Urinary bladder (tissue), 3 donors: ENCODE measurements at regions not wholly inside any gene's neighbourhood (a gene's known extent, or its start where the extent isn't known, plus 50 kb on each side); places are given as distances from the start of the nearest gene placed in this dataset.

ENCODE experiments used
- DNase-seq: peaks from one replicate; pipeline ENCODE4 v3.0.0-alpha.2; 2015; ENCODE audit errors: extremely low spot score
- H3K27ac ChIP-seq: one replicate; pipeline ENCODE4 v1.5.1; 2013; ENCODE audit warnings: low read depth, mild to moderate bottlenecking, moderate library complexity
- H3K36me3 ChIP-seq: one replicate; pipeline ENCODE4 v1.6.1; 2013; ENCODE audit warnings: mild to moderate bottlenecking, moderate library complexity; ENCODE audit not compliant: insufficient read depth
- H3K4me1 ChIP-seq: one replicate; pipeline ENCODE4 v1.6.1; 2013; ENCODE audit warnings: mild to moderate bottlenecking, moderate library complexity; ENCODE audit not compliant: insufficient read depth
- H3K4me3 ChIP-seq: one replicate; pipeline ENCODE4 v1.5.1; 2013; ENCODE audit warnings: low read depth, low read length
- WGBS: extraction: QIAGEN DNeasy Blood & Tissue Kit; methylation state at CpG from one replicate; pipeline ENCODE4 v1.1.7; 2013; 5-methylcytosine and 5-hydroxymethylcytosine counted together
- donor health status: healthy with polysubstance abuse.
- donor health status: healthy.

- no peak for DNase-seq
- H3K36me3 ChIP-seq = no peaks in the 10 kb centered on the region
- WGBS = 93% methylated on average over 3 of the region's 3 CpGs
Observed at GRCh38 chr2:15705839-15706386, 114.2 kb downstream of the DDX1 start.

GRCh38 chr2:15706424-15706823 is 114.8 kb downstream of the DDX1 start:
- no peak overlapping the region for H3K27ac ChIP-seq
- DNase-seq = no peak
- H3K4me3 ChIP-seq = no peak overlapping the region
- no peaks in the 10 kb centered on the region for H3K36me3 ChIP-seq
- no peaks in the 10 kb centered on the region for H3K4me1 ChIP-seq

More at GRCh38 chr2:15705839-15706386, 114.2 kb downstream of the DDX1 start:
- no peak overlapping the region for H3K27ac ChIP-seq
- H3K4me3 ChIP-seq = no peak overlapping the region
- no peaks in the 10 kb centered on the region for H3K4me1 ChIP-seq

DNA sequence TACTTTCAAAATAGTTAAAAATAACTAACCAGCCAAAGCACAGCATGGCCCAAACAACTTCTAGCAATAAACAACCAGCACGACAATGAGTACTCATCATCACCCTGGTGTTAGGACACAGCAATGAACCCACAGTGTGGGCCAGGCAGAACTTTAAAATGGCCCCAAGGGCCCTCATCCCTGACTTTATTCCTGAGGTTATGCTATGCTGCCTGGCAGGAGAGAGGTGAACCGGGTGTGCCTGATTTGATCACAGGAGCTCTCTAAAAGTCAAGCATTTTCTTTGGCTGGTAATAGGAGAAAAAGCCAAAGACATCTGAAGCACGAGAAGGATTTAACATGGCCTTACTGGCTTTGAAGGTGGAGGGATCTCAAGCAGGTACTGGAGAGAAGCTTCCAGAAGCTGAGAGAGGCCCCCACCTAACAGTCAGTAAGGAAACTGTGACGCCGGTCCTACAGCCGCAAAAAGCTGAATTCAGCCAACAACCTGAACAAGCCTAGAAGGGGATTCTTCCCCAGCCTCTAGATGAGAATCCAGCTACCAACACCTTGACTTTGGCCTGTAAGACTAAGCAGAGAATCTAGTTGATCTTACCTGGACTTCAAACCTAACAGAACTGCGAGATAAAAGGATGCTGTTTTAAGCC is 115.4 kb downstream of the DDX1 start:
- no peaks in the 10 kb centered on the region for H3K4me1 ChIP-seq
- H3K4me3 ChIP-seq = no peak overlapping the region
- 97% methylated on average over 7 of the region's 7 CpGs for WGBS
- no peak for DNase-seq
- H3K27ac ChIP-seq = no peak overlapping the region
- H3K36me3 ChIP-seq = no peaks in the 10 kb centered on the region

- no peak overlapping the region for H3K27ac ChIP-seq
- WGBS = 93% methylated on average over 5 of the region's 5 CpGs
- H3K36me3 ChIP-seq = no peaks in the 10 kb centered on the region
- no peak overlapping the region for H3K4me3 ChIP-seq
- H3K4me1 ChIP-seq = no peaks in the 10 kb centered on the region
- no peak for DNase-seq
Observed at GRCh38 chr2:15708161-15708560, 116.5 kb downstream of the DDX1 start.

DNA sequence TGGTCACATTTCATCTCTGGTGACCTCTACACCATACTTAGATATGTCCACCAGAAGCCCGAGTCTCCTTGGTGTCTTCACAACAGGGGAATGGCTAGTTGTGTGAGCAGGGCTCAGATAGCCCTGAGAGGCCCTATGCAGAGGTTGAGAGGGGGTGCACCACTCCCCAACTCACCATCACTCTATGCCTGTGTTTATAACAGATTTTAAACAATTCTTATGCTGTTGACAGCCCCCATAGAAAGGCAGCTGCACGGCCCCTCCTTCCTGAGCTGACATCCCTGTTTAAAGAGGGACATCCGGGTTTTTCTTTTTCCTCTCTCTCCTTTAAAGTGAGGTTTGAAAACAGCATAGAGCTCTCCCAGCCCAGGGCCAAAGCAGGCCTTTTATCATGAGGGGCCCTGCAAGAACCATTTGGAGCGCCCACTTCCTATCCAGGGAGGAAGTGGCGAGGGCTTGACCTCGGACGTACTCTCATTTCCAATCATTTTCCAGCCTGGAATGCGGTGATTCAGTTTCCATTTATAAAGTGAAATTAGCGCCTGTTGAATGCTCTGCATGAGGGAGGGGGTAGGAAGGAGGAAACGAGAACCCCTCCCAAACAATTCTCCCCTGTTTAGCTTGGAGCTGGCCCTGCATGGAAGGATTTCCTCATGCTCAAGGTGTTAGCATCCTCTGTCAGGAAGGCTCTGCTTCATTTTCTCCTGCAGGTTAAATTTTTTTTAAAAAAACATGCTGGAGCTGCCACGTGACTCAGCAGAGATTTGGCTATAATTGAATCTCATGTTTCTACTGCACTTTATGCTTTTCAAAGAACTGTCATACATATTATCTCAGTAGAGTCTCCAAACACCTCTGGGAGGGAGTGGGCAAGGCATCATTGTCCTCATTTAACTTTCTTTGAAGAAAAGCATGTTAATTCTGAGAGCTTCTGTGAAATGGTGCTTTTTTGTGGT is 117.5 kb downstream of the DDX1 start:
- no peak overlapping the region for H3K27ac ChIP-seq
- DNase-seq = peak; percentile 17
- no peak overlapping the region for H3K4me3 ChIP-seq
- no peaks in the 10 kb centered on the region for H3K4me1 ChIP-seq
- no peaks in the 10 kb centered on the region for H3K36me3 ChIP-seq
- WGBS = 58% methylated on average over 11 of the region's 11 CpGs

GRCh38 chr2:15711126-15711860 is 119.6 kb downstream of the DDX1 start:
- WGBS = 92% methylated on average over 4 of the region's 4 CpGs
- Histone ChIP-seq H3K4me1 (no peaks in the 10 kb centered on the region), H3K36me3 (no peaks in the 10 kb centered on the region), H3K4me3 (no peak overlapping the region), H3K27ac (no peak overlapping the region)
- DNase-seq = no peak

DNA sequence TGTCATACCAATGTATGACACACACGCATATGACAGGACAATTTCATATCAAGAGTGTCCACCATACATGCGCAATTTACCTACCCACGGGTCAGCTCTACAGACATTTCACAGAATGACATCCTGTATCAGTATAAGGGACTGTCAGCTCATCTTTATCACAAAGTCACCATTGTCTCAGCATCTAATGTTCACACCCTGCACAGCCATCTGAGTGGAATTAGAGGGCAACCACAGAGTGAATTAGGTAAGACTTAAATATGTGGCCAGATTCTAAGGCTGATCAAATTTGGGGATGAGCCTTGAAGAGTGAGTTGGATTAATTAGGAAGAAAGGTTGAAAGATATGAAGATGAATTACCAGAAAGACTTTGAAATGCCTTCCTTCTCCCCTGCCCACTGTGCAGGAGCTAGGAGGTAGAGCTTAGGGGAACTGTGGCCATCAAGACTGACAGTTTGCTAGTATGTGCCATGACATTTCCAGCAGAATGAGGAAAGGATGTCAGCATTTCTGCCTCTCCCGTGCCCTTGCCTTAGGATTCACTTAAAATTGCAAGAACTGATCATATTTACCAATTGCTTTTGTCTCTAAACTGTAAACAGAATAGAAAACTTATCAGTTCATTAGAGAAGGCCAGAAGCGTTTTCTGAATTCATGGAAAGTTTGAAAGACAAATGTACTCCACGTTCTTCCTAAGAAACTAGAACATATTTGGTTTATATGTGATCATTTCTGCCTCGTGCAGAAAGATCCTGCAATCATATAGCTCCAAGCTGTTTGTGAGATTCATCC is 121.1 kb downstream of the DDX1 start:
- no peak for DNase-seq
- 81% methylated on average over 7 of the region's 7 CpGs for WGBS

DNA sequence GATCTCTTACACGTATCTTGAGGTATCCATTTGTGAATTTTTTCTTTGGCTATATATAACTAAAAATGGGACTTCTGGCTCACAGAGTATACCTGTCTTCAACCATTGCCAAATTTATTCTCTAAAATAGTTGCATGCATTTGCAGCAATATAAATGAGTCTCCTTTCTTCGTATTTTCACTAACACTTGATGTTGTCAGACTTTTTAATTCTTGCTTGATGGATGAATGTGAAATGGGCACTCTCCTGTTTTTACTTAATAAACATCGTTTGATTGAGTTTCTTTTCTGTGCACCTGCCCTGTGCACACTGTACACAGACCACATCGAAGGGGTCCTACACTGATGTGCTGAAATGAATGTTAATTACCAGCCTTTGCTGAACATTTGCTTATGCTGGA is 121.8 kb downstream of the DDX1 start:
- H3K4me1 ChIP-seq = no peaks in the 10 kb centered on the region
- 88% methylated on average over 4 of the region's 4 CpGs for WGBS
- H3K27ac ChIP-seq = no peak overlapping the region
- H3K4me3 ChIP-seq = no peak overlapping the region
- no peaks in the 10 kb centered on the region for H3K36me3 ChIP-seq
- no peak for DNase-seq

More for the DNA sequence above, 121.1 kb downstream of the DDX1 start:
- H3K36me3 ChIP-seq = no peaks in the 10 kb centered on the region
- H3K27ac ChIP-seq = no peak overlapping the region
- H3K4me1 ChIP-seq = no peaks in the 10 kb centered on the region
- no peak overlapping the region for H3K4me3 ChIP-seq

DNA sequence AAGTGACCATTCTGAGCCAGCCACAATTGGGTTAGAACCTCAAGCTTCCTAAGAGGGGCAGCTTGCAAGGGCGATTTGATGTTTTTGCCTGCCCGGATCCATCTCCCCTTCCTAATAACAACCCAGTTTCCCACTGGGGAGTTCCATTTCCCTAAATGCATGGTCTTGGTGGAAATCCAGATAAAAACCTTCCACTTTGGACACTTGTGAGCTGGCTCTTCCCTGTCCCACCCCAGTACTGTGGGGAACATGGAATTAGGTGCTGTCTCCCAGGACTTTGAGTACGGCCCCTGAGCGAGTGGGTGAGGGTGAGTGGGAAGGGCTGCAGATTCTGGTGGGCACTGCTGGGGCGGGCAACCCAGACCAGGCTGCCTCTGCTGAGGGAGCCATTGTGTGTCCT is 122.3 kb downstream of the DDX1 start:
- no peaks in the 10 kb centered on the region for H3K4me1 ChIP-seq
- DNase-seq = no peak
- no peak overlapping the region for H3K27ac ChIP-seq
- WGBS = 95% methylated on average over 5 of the region's 5 CpGs
- no peak overlapping the region for H3K4me3 ChIP-seq
- no peaks in the 10 kb centered on the region for H3K36me3 ChIP-seq

DNA sequence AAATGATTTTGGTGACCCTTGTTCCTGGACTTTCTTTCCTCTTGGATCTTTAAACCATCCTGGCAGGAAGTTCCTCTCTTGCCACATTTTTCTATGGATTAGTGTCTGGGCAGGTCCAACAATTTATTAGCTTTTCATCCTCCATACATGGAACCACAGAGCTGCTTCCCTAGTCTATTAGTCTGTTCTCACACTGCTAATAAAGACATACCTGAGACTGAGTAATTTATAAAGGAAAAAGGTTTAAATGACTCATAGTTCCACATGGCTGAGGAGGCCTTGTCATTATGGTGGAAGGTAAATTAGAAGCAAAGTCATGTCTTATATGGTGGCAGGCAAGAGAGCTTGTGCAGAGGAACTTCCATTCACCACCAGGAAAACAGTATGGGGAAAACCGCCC is 122.9 kb downstream of the DDX1 start:
- H3K4me3 ChIP-seq = no peak overlapping the region
- H3K36me3 ChIP-seq = no peaks in the 10 kb centered on the region
- 96% methylated on average over 1 of the region's 1 CpG for WGBS
- no peak overlapping the region for H3K27ac ChIP-seq
- DNase-seq = no peak
- H3K4me1 ChIP-seq = no peaks in the 10 kb centered on the region

- Histone ChIP-seq H3K4me1 (no peaks in the 10 kb centered on the region), H3K27ac (no peak overlapping the region), H3K4me3 (no peak overlapping the region), H3K36me3 (no peaks in the 10 kb centered on the region)
- DNase-seq = no peak
- WGBS = 92% methylated on average over 8 of the region's 8 CpGs
Observed at GRCh38 chr2:15715596-15715995, 123.9 kb downstream of the DDX1 start.

- H3K36me3 ChIP-seq = no peaks in the 10 kb centered on the region
- WGBS = 76% methylated on average over 8 of the region's 8 CpGs
- no peak overlapping the region for H3K4me3 ChIP-seq
- DNase-seq = no peak
- H3K27ac ChIP-seq = no peak overlapping the region
- no peaks in the 10 kb centered on the region for H3K4me1 ChIP-seq
Observed at GRCh38 chr2:15718103-15718943, 126.7 kb downstream of the DDX1 start.
